Dendritic cell treated with granulocyte-macrophage colony-stimulating factor and Interleukin-4, amounts not matched to agents 40 ng/mL and 50 ng/mL, for 4 days (primary cell): ENCODE measurements at regions not wholly inside any gene's neighbourhood (a gene's known extent, or its start where the extent isn't known, plus 50 kb on each side); places are given as distances from the start of the nearest gene placed in this dataset.
"Not testable (repeated sequence)": the region's sequence is repeated elsewhere in the genome, so short reads cannot be mapped to it uniquely, and the experiment has no call there.

ENCODE experiments used
- H3K27ac Mint-ChIP-seq: one replicate; pipeline ENCODE4 v1.8.0; 2022; ENCODE audit warnings: mild to moderate bottlenecking, mixed read lengths
- H3K27me3 Mint-ChIP-seq: one replicate; pipeline ENCODE4 v1.8.0; 2022; ENCODE audit warnings: mild to moderate bottlenecking, mixed read lengths
- H3K36me3 Mint-ChIP-seq: one replicate; pipeline ENCODE4 v1.8.0; 2022; ENCODE audit warnings: low read depth, mixed read lengths
- H3K4me1 Mint-ChIP-seq: one replicate; pipeline ENCODE4 v1.8.0; 2022; ENCODE audit warnings: low read depth, mixed read lengths
- H3K4me3 Mint-ChIP-seq: one replicate; pipeline ENCODE4 v1.8.0; 2022; ENCODE audit warnings: mild to moderate bottlenecking, moderate library complexity, mixed read lengths
- H3K9me3 Mint-ChIP-seq: one replicate; pipeline ENCODE4 v1.8.0; 2022; ENCODE audit warnings: mixed read lengths
- intact Hi-C: fragments of 100-400 bp; cut with micrococcal nuclease; formaldehyde crosslinking; loops from one replicate; pipeline ENCODE4 v1.15.0; 2022

GRCh38 chr1:182261655-182262054, 129.9 kb downstream of the GLUL start:
- Mint-ChIP-seq H3K36me3 (no peaks in the 10 kb centered on the region), H3K27me3 (no peaks in the 10 kb centered on the region), H3K9me3 (no peaks in the 10 kb centered on the region), H3K4me1 (peaks cover 37% of the 10 kb centered on the region), H3K27ac (no peak overlapping the region), H3K4me3 (no peak overlapping the region)
- intact Hi-C loops, result no loop called here

GRCh38 chr1:182260516-182260915, 131.1 kb downstream of the GLUL start:
- no peaks in the 10 kb centered on the region for H3K9me3 Mint-ChIP-seq
- intact Hi-C loops, result no loop called here
- no peaks in the 10 kb centered on the region for H3K27me3 Mint-ChIP-seq
- H3K4me1 Mint-ChIP-seq, result peaks cover 37% of the 10 kb centered on the region
- no peak overlapping the region for H3K4me3 Mint-ChIP-seq
- H3K36me3 Mint-ChIP-seq, result no peaks in the 10 kb centered on the region
- no peak overlapping the region for H3K27ac Mint-ChIP-seq

DNA sequence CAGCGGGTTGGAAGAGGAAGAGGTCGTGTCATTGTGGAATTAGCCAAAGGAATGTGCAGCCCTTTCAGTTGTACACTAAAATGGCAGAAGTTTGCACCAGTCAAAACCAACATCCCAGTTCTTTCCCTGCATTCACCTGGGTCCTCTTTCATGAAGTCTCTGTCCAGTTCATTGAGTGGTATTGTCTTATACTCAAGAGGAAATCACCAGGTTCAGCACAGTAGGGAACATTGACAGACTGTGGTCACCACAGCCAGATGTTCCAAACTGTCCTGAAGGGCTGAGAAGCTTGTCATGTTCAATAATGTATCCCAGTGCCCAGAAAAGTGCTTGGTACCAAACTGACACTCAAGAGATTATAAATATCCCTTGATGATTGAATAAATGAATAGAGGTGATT, 131.6 kb downstream of the GLUL start:
- Mint-ChIP-seq H3K27ac (peak overlapping the region; percentile 85), H3K36me3 (no peaks in the 10 kb centered on the region), H3K27me3 (no peaks in the 10 kb centered on the region), H3K9me3 (no peaks in the 10 kb centered on the region), H3K4me1 (peaks cover 37% of the 10 kb centered on the region), H3K4me3 (no peak overlapping the region)
- intact Hi-C loops, result no loop called here

DNA sequence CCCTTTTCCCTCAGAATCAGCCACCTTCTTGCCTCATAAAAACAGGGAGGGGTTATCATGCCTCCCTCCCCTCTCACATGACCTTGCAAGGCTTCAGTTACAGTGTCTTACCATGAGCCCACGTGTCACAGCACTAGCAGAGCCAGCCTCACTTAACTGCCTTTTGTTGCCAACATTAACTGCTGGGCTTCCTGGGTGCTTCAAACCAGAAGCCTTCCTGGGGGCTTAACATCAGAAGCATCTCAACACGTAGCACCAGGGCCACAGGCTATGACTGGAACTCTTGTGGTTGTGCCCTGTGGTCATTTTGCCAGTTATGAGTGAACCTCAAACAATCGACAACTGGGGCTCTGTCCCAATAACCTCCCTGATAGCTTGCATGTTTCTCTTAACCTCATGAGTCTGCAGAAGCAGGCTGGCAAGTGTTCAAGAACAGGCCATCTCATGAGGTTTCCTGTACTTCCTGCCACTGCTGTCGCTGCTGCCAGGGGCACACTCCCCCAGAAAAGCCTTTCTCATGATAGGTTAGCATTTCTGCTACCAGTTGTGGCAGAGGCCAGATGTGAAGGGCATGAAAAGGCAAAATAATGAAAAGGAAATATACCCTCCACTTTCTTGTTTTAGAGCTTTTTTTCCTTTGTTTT, 132.2 kb downstream of the GLUL start:
- no peaks in the 10 kb centered on the region for H3K9me3 Mint-ChIP-seq
- peak overlapping the region; percentile 85 for H3K27ac Mint-ChIP-seq
- no peaks in the 10 kb centered on the region for H3K36me3 Mint-ChIP-seq
- peaks cover 37% of the 10 kb centered on the region for H3K4me1 Mint-ChIP-seq
- H3K27me3 Mint-ChIP-seq, result no peaks in the 10 kb centered on the region
- no peak overlapping the region for H3K4me3 Mint-ChIP-seq
- intact Hi-C loops, result no loop called here

- H3K9me3 Mint-ChIP-seq, result no peaks in the 10 kb centered on the region
- H3K4me1 Mint-ChIP-seq, result peaks cover 34% of the 10 kb centered on the region
- H3K36me3 Mint-ChIP-seq, result no peaks in the 10 kb centered on the region
- H3K4me3 Mint-ChIP-seq, result no peak overlapping the region
- no peaks in the 10 kb centered on the region for H3K27me3 Mint-ChIP-seq
- peak overlapping the region; percentile 7 for H3K27ac Mint-ChIP-seq
- intact Hi-C loops, result no loop called here
Observed at GRCh38 chr1:182257369-182258063, 134.1 kb downstream of the GLUL start.

- intact Hi-C loops, result no loop called here
- peaks cover 28% of the 10 kb centered on the region for H3K4me1 Mint-ChIP-seq
- no peak overlapping the region for H3K4me3 Mint-ChIP-seq
- H3K9me3 Mint-ChIP-seq, result no peaks in the 10 kb centered on the region
- H3K27me3 Mint-ChIP-seq, result no peaks in the 10 kb centered on the region
- H3K27ac Mint-ChIP-seq, result peak overlapping the region; percentile 7
- H3K36me3 Mint-ChIP-seq, result no peaks in the 10 kb centered on the region
Observed at GRCh38 chr1:182256931-182257330, 134.7 kb downstream of the GLUL start.

DNA sequence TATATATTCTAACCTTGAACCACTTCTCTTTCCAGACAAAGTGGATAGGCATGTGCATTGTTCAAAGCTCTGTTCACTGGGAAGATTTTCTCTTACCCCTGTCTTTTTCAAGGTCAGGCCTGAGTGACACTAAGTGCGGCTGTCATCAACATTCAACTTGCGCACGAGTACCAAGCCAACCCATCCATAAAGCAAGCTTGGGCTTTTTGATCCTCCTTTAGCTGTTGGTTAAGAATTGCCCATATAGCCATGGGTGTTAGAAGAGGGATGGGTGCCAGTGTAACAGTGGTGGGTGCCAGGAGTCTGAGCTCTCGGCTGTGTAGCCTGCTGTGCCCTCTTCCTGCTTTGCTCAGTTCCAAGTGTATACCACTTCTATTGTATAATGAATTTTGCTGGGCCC, 136.1 kb downstream of the GLUL start:
- Mint-ChIP-seq H3K36me3 (no peaks in the 10 kb centered on the region), H3K4me3 (no peak overlapping the region), H3K4me1 (peaks cover 22% of the 10 kb centered on the region), H3K27ac (no peak overlapping the region), H3K9me3 (no peaks in the 10 kb centered on the region), H3K27me3 (no peaks in the 10 kb centered on the region)
- intact Hi-C loops, result no loop called here

GRCh38 chr1:182253319-182253860, 138.2 kb downstream of the GLUL start:
- Mint-ChIP-seq H3K4me3 (no peak overlapping the region), H3K4me1 (peaks cover 4% of the 10 kb centered on the region), H3K27me3 (no peaks in the 10 kb centered on the region), H3K9me3 (no peaks in the 10 kb centered on the region), H3K27ac (no peak overlapping the region), H3K36me3 (no peaks in the 10 kb centered on the region)
- intact Hi-C loops, result no loop called here

DNA sequence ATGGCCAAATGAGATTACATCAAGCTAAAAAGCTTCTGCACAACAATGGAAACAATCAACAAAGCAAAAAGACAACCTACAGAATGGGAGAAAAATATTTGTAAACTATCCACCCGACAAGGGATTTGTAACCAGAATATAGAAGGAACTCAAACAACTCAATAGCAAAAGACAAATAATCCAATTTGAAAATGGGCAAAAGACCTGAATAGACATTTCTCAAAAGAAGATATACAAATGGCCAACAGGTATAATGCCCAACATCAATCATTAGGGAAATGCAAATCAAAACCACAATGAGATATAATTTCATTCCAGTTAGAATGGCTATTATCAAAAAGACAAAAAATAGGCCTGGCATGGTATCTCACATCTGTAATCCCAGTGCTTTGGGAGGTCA, 140.0 kb downstream of the GLUL start:
- no peaks in the 10 kb centered on the region for H3K4me1 Mint-ChIP-seq
- no peaks in the 10 kb centered on the region for H3K36me3 Mint-ChIP-seq
- H3K4me3 Mint-ChIP-seq, result no peak overlapping the region
- no peak overlapping the region for H3K27ac Mint-ChIP-seq
- H3K27me3 Mint-ChIP-seq, result no peaks in the 10 kb centered on the region
- H3K9me3 Mint-ChIP-seq, result no peaks in the 10 kb centered on the region
- intact Hi-C loops, result no loop called here

DNA sequence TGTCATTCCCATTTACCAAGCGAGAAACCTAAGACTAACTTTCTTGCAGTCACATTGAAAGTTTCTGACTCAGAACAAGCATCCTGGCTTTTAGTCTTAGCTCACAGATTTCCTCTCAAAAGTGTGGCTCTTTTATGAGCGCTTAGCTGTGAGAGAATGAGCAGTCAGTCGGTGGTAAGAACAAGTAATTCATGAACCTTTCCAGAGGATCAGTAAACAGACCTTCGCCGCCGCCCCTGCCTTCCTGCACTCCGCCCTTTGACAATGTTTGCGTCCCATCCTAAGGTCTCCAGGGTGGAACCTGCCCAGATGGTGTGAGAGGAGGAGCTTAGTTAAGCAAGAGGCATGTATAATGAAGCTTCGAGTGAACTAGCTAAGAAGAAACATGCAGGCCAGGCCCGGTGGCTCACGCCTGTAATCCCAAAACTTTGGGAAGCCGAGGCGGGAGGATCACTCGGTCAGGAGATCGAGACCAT, 142.4 kb downstream of the GLUL start:
- Mint-ChIP-seq H3K4me1 (no peaks in the 10 kb centered on the region), H3K9me3 (no peaks in the 10 kb centered on the region), H3K36me3 (no peaks in the 10 kb centered on the region), H3K27ac (no peak overlapping the region), H3K4me3 (no peak overlapping the region), H3K27me3 (no peaks in the 10 kb centered on the region)
- intact Hi-C loops, result no loop called here

DNA sequence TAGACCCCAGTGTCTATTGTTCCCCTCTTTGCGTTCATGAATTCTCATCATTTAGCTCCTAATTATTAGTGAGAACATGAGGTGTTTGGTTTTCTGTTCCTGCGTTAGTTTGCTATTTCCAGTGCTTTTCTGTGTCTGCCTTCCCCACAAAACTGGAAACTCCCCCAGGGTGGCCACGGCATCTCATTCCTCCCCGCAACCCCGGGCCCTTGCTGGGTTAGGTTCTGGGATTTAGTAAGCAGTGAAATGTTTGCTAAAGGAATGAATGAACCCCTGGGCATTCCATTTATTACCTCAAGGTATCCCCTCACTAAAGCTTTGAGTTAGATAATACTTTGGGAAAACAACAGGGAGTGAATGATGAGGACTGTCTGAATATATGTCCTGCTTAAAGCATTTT, 142.9 kb downstream of the GLUL start:
- intact Hi-C loops, result no loop called here
- Mint-ChIP-seq H3K36me3 (no peaks in the 10 kb centered on the region), H3K27me3 (no peaks in the 10 kb centered on the region), H3K9me3 (no peaks in the 10 kb centered on the region), H3K27ac (no peak overlapping the region), H3K4me1 (no peaks in the 10 kb centered on the region), H3K4me3 (no peak overlapping the region)

- H3K36me3 Mint-ChIP-seq, H3K27ac Mint-ChIP-seq, H3K4me3 Mint-ChIP-seq, H3K4me1 Mint-ChIP-seq, intact Hi-C loops, H3K27me3 Mint-ChIP-seq, H3K9me3 Mint-ChIP-seq: not testable (repeated sequence)
Observed at GRCh38 chr1:182247813-182248212, 143.8 kb downstream of the GLUL start.

DNA sequence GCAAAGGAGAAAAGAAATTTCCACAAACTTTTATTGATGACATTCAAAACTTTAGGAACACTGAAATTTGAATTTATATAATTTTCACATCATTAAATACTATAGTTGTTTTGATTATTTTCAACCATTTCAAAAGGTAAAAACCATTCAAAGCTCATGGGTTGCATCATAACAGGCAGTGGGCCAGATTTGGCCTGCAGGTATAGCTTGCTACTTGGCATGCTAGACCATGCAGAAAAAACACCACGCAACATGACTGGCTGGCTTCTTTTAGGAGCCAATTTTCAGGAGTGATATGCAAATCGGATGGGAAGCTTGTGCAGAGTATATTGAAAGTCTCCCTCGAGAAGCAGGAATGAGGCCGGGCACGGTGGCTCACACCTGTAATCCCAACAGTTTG, 144.8 kb downstream of the GLUL start:
- no peaks in the 10 kb centered on the region for H3K4me1 Mint-ChIP-seq
- H3K4me3 Mint-ChIP-seq, result no peak overlapping the region
- H3K27ac Mint-ChIP-seq, result no peak overlapping the region
- H3K36me3 Mint-ChIP-seq, result no peaks in the 10 kb centered on the region
- H3K27me3 Mint-ChIP-seq, result no peaks in the 10 kb centered on the region
- intact Hi-C loops, result no loop called here
- no peaks in the 10 kb centered on the region for H3K9me3 Mint-ChIP-seq

DNA sequence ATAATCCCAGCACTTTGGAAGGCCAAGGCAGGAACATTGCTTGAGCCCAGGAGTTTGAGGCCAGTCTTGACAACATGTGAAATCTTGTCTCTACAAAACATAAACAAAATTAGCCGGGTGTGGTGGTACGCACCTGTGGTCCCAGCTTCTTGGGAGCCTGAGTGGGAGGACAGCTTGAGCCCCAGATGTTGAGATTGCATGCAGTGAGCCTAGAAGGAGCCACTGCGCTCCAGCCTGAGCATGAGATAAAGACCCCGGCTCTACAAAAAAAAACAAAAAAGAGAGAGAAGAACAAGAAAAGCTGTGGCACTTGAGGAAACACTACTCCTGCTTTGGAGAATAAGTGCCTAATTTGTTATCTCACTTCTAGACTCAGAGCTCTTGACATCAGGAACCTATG, 146.6 kb downstream of the GLUL start:
- intact Hi-C loops, result no loop called here
- Mint-ChIP-seq H3K27ac (no peak overlapping the region), H3K9me3 (no peaks in the 10 kb centered on the region), H3K27me3 (no peaks in the 10 kb centered on the region), H3K4me3 (no peak overlapping the region), H3K36me3 (no peaks in the 10 kb centered on the region), H3K4me1 (no peaks in the 10 kb centered on the region)

DNA sequence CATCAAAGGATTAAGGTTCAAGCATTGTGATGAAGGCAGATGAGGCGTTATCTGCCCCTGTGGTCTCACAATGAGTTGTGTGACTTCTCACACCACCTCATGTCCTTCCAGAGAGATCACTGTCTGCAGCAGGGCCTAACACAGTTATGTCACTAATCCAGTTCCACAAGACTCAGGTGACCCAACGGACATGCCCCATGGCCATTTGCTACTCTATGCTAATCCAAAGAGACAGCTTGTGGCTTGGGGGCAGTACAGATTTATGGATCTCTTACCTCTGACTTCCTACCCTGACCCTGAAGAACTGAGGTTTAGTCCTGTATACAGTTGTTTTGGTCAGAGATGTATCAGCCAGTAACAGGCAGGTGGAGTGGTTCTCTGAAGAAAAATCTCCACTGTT, 147.1 kb downstream of the GLUL start:
- no peak overlapping the region for H3K27ac Mint-ChIP-seq
- intact Hi-C loops, result no loop called here
- H3K36me3 Mint-ChIP-seq, result no peaks in the 10 kb centered on the region
- no peaks in the 10 kb centered on the region for H3K4me1 Mint-ChIP-seq
- H3K9me3 Mint-ChIP-seq, result no peaks in the 10 kb centered on the region
- no peak overlapping the region for H3K4me3 Mint-ChIP-seq
- no peaks in the 10 kb centered on the region for H3K27me3 Mint-ChIP-seq
